Uterus (tissue), 2 donors: ENCODE measurements at regions not wholly inside any gene's neighbourhood (a gene's known extent, or its start where the extent isn't known, plus 50 kb on each side); places are given as distances from the start of the nearest gene placed in this dataset.

Experiments
- POLR2A ChIP-seq, 2 donors: fragments of 450-650 bp; IDR thresholded peaks; one replicate each; pipeline ENCODE4 v1.6.1; 2016; ENCODE audit warnings: antibody characterized with exemption in 2 of 2, mild to moderate bottlenecking in 1 of 2, moderate library complexity in 1 of 2
- TF ChIP-seq, protein P1 (sequence below), 4 experiments: fragments of 200-600 bp in 2 of 4; fragments of 450-650 bp in 2 of 4; sonication (generic) in 2 of 4; IDR thresholded peaks; one replicate each; pipeline ENCODE4 v1.5.1; 2016 to 2019; ENCODE audit warnings: antibody characterized with exemption in 4 of 4, mild to moderate bottlenecking in 2 of 4, moderate library complexity in 1 of 4

DNA sequence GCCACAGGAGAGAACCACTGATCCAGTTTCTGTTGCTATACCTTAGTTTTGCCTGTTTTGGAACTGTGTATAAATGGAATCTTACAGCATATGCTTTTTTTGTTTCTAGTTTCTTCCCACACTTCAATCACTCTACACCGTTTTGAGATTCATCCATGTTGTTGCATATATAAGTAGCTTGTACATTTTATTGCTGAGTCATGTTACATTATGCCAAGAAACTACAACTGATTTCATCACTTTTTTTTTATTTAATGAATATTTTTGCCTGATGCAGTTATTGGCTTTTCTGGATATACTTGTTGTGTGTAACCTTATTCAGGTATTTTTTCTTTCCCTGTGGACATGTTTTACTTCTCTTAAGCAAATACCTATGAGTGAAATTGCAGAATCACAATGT, 1135.9 kb downstream of the RAPGEF2 start:
- TF ChIP-seq, protein P1, sequence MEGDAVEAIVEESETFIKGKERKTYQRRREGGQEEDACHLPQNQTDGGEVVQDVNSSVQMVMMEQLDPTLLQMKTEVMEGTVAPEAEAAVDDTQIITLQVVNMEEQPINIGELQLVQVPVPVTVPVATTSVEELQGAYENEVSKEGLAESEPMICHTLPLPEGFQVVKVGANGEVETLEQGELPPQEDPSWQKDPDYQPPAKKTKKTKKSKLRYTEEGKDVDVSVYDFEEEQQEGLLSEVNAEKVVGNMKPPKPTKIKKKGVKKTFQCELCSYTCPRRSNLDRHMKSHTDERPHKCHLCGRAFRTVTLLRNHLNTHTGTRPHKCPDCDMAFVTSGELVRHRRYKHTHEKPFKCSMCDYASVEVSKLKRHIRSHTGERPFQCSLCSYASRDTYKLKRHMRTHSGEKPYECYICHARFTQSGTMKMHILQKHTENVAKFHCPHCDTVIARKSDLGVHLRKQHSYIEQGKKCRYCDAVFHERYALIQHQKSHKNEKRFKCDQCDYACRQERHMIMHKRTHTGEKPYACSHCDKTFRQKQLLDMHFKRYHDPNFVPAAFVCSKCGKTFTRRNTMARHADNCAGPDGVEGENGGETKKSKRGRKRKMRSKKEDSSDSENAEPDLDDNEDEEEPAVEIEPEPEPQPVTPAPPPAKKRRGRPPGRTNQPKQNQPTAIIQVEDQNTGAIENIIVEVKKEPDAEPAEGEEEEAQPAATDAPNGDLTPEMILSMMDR (IDR thresholded peaks at IDR 0.05) = no peak
- no peak for TF ChIP-seq POLR2A (IDR thresholded peaks at IDR 0.05)
